Pancreas (tissue), 10 donors: ENCODE measurements at regions not wholly inside any gene's neighbourhood (a gene's known extent, or its start where the extent isn't known, plus 50 kb on each side); places are given as distances from the start of the nearest gene placed in this dataset.
A peak's percentile ranks its signal among the peaks of the same experiment; 100 is the strongest.

Experiments
- ATAC-seq, 4 donors: fragments of 200-7000 bp; cut with Tn5 transposase; one replicate each; pipeline versions ENCODE4 v1.8.0 to v1.9.1; 2020; ENCODE audit warnings: mild to moderate bottlenecking in 4 of 4, moderate library complexity in 4 of 4
- DNase-seq, 6 donors: peaks; one replicate each; pipeline ENCODE4 v3.0.0-alpha.2; 2020
- FAIRE-seq: peaks from 2 replicates; lab custom pipeline; 2012; peaks lifted over from hg19 to GRCh38; lab: Jason Lieb, UNC
- H3K27ac ChIP-seq, 4 donors: fragments of 200-600 bp; sonication (generic); 1 replicate in 3 of 4; 2 replicates in 1 of 4; pipeline versions ENCODE4 v1.5.0 to v1.8.0; 2020
- H3K27me3 ChIP-seq, 4 donors: fragments of 200-600 bp; one replicate each; pipeline ENCODE4 v1.8.0; 2021
- H3K36me3 ChIP-seq, 3 donors: fragments of 200-600 bp; sonication (generic) in 1 of 3; one replicate each; pipeline versions ENCODE4 v1.5.0 to v1.8.0; 2020 to 2021
- H3K4me1 ChIP-seq, 3 donors: fragments of 200-600 bp; one replicate each; pipeline ENCODE4 v1.8.0; 2021
- H3K4me3 ChIP-seq, 4 donors: fragments of 200-600 bp; sonication (generic) in 2 of 4; one replicate each; pipeline versions ENCODE4 v1.5.0 to v1.8.0; 2020 to 2021
- H3K9me3 ChIP-seq, 4 donors: fragments of 200-600 bp; one replicate each; pipeline ENCODE4 v1.8.0; 2021
- WGBS, 2 donors: extraction: QIAGEN DNeasy Blood & Tissue Kit; methylation state at CpG; one replicate each; pipeline ENCODE4 v1.1.7; 2013; 5-methylcytosine and 5-hydroxymethylcytosine counted together
- intact Hi-C, 3 donors: fragments of 100-400 bp; cut with DNase I; formaldehyde crosslinking; loops; one replicate each; pipeline versions ENCODE4 v1.11.1 to v1.14.2; 2022
- TF ChIP-seq, protein P1 (sequence below), 4 donors: fragments of 200-600 bp; sonication (generic) in 3 of 4; IDR thresholded peaks; one replicate each; pipeline versions ENCODE4 v1.5.0 to v1.8.0; 2021; ENCODE audit warnings: antibody characterized with exemption in 4 of 4
- donor health status: healthy with polysubstance abuse.
- donor health status: DM: no; HTN: no; CAD: no; lungs with moderate emphysema.
- donor health status: DM: no; HTN: no; CAD: no.
- donor health status: control.
- donor health status: control.
- donor health status: Bipolar disorder and iron deficiency.
- donor health status: DM: yes; HTN: yes; CAD: no.
- donor health status: DM: no; HTN: no; CAD: no.
- donor health status: DM: no; HTN: no; CAD: no.
- donor health status: DM: yes; HTN: yes; CAD: no.

GRCh38 chr4:53688186-53688790, 97.0 kb upstream of the LNX1 start:
- H3K4me3 ChIP-seq, result no peak overlapping the region
- no peak for FAIRE-seq

DNA sequence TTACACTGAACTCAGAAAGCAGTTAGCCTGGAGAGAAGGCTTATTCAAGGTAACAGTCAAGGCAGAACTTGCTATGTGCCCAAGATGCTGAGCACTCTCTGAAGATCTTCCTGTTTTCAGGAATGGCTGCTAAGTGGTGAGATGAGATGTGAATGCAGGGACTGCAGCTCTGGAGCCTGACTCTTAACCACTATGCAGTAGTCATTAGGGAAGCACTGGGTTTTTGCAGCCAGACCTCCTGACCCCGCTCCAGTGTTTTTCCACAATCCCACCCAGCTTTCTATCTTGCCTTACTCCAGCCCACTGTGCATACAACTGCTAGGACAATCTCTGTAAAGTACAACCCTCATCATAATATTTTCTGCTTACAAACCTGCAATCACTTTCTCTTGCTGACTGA, 95.2 kb upstream of the LNX1 start:
- H3K9me3 ChIP-seq, result no peaks in the 10 kb centered on the region
- H3K27ac ChIP-seq, result no peak overlapping the region
- no peak overlapping the region for H3K4me3 ChIP-seq
- no peak for ATAC-seq
- TF ChIP-seq, protein P1, sequence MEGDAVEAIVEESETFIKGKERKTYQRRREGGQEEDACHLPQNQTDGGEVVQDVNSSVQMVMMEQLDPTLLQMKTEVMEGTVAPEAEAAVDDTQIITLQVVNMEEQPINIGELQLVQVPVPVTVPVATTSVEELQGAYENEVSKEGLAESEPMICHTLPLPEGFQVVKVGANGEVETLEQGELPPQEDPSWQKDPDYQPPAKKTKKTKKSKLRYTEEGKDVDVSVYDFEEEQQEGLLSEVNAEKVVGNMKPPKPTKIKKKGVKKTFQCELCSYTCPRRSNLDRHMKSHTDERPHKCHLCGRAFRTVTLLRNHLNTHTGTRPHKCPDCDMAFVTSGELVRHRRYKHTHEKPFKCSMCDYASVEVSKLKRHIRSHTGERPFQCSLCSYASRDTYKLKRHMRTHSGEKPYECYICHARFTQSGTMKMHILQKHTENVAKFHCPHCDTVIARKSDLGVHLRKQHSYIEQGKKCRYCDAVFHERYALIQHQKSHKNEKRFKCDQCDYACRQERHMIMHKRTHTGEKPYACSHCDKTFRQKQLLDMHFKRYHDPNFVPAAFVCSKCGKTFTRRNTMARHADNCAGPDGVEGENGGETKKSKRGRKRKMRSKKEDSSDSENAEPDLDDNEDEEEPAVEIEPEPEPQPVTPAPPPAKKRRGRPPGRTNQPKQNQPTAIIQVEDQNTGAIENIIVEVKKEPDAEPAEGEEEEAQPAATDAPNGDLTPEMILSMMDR (IDR thresholded peaks at IDR 0.05), result no peak
- DNase-seq, result no peak
- WGBS, 2 donors, result 93 to 95% methylated on average over 1 of the region's 1 CpG
- no peaks in the 10 kb centered on the region for H3K36me3 ChIP-seq
- no peaks in the 10 kb centered on the region for H3K4me1 ChIP-seq
- H3K27me3 ChIP-seq, result no peaks in the 10 kb centered on the region
- intact Hi-C loops, result no loop called here
- no peak for FAIRE-seq

More at GRCh38 chr4:53688186-53688790, 97.0 kb upstream of the LNX1 start:
- TF ChIP-seq, protein P1 (IDR thresholded peaks at IDR 0.05), result no peak
- intact Hi-C loops, result no loop called here
- Histone ChIP-seq H3K27ac (no peak overlapping the region), H3K9me3 (no peaks in the 10 kb centered on the region), H3K27me3 (no peaks in the 10 kb centered on the region), H3K4me1 (no peaks in the 10 kb centered on the region), H3K36me3 (no peaks in the 10 kb centered on the region)
- DNase-seq (peak in 2 of 6 donors; percentile 27 to 35), ATAC-seq (peak in 2 of 4 donors; percentile 73 to 87)
- 56 to 67% methylated on average over 2 of the region's 2 CpGs for WGBS, 2 donors

DNA sequence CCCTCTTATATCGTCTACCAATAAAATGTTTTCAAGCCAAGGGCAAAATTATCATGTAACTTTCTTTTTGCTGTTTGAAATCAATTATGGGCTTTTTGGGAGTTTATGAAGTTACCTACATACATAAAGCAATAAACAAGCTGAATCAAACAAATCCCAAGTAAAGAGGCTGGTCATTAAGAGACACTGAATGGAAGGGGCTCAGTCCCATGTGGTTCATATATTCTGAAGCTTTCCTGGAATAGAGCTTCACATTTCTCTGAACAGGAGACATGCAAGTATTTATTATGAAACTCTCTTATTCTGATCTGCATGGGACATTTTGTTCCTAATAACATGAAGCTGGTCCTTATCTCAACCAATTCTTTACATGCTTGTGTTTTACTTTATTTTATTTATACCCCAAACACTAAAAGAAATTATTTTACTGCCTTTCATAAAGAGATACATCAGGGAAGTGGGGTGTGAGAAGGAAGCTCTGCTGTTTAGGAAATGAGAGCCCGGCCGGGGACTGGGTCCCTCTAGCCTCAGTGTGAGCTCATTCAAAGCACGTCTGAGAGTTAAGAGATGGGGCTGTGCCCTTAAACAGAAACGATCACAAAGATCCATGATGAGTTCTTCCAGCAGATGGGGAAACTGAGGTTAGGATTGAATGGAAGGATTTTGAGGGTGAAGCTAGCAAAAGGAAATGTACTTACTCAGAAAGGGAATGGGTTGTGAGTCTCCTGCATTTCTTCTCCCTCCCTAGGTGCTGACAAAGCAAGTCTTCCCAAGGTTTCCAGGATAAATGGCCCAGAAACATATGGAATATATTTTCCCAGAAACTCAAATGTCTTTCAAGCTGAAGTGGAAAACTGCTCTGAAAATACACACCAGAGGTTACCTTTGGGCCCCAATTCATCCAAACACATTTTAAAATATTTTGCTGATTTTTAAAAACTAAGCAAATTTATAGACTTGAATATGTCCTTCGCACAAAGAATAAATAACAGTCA, 93.1 kb upstream of the LNX1 start:
- Histone ChIP-seq H3K27ac (no peak overlapping the region), H3K4me3 (no peak overlapping the region), H3K27me3 (no peaks in the 10 kb centered on the region), H3K4me1 (no peaks in the 10 kb centered on the region), H3K9me3 (no peaks in the 10 kb centered on the region), H3K36me3 (no peaks in the 10 kb centered on the region)
- no peak for ATAC-seq
- WGBS, 2 donors, result 80 to 81% methylated on average over 6 of the region's 6 CpGs
- TF ChIP-seq, protein P1 (IDR thresholded peaks at IDR 0.05), result no peak
- intact Hi-C loops, result no loop called here
- FAIRE-seq, result no peak
- no peak for DNase-seq

DNA sequence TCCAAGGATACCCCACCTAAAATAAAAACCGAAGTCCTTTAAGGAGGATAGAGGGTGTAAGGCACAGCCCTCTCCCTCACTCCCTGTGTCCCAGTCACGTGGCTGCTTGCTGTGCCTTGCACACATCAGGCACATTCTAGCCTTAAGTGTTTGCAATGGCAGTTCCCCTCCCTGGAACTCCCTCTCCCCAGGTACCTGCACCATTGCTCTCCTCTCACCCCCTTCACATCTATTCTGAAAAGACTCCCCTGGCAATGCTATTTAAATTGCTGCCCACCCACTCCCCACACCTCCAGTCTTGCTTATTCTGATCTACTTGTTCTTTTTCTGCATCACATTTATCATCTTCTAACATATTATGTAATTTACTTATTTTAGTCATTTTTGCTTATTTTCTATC, 91.6 kb upstream of the LNX1 start:
- Histone ChIP-seq H3K36me3 (no peaks in the 10 kb centered on the region), H3K4me1 (no peaks in the 10 kb centered on the region), H3K4me3 (no peak overlapping the region), H3K27ac (no peak overlapping the region), H3K9me3 (no peaks in the 10 kb centered on the region), H3K27me3 (no peaks in the 10 kb centered on the region)
- intact Hi-C loops, result no loop called here
- 75 to 83% methylated on average over 2 of the region's 2 CpGs for WGBS, 2 donors
- no peak for ATAC-seq
- DNase-seq, result no peak
- no peak for FAIRE-seq
- TF ChIP-seq, protein P1 (IDR thresholded peaks at IDR 0.05), result no peak
